ENCODE measurements at regions not wholly inside any gene's neighbourhood (a gene's known extent, or its start where the extent isn't known, plus 50 kb on each side); places are given as distances from the start of the nearest gene placed in this dataset.

DNA sequence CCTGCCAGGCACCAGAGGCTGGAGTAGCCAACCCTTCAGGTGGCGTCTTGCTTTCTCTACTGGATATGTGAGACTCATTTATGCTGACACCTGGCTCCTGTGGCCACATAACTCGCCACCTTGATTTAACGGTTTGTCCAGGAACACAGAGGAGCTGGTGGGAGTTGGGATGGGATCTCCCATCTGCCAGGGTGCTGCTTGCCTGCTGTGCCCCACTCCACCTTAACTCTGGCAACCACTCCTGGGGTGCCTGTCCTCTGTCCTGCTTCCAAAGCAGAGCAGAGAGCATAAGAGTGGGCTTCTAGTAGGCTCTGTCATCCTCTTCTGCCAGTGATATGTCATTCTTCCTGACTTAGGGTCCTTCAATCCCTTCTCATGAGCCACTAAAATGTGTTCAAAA, 63.4 kb upstream of the ZNF423 start:
- no peak for TF ChIP-seq POLR2AphosphoS5 (IDR thresholded peaks at IDR 0.05)
- TF ChIP-seq, protein P1, sequence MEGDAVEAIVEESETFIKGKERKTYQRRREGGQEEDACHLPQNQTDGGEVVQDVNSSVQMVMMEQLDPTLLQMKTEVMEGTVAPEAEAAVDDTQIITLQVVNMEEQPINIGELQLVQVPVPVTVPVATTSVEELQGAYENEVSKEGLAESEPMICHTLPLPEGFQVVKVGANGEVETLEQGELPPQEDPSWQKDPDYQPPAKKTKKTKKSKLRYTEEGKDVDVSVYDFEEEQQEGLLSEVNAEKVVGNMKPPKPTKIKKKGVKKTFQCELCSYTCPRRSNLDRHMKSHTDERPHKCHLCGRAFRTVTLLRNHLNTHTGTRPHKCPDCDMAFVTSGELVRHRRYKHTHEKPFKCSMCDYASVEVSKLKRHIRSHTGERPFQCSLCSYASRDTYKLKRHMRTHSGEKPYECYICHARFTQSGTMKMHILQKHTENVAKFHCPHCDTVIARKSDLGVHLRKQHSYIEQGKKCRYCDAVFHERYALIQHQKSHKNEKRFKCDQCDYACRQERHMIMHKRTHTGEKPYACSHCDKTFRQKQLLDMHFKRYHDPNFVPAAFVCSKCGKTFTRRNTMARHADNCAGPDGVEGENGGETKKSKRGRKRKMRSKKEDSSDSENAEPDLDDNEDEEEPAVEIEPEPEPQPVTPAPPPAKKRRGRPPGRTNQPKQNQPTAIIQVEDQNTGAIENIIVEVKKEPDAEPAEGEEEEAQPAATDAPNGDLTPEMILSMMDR (IDR thresholded peaks at IDR 0.05): no peak

Measured in transverse colon (tissue), 4 donors.